Adrenal gland (tissue), 5 donors: ENCODE measurements at regions not wholly inside any gene's neighbourhood (a gene's known extent, or its start where the extent isn't known, plus 50 kb on each side); places are given as distances from the start of the nearest gene placed in this dataset.

Source experiments
- POLR2A ChIP-seq, 2 donors: fragments of 450-650 bp; IDR thresholded peaks; one replicate each; pipeline ENCODE4 v1.6.1; 2017; ENCODE audit warnings: antibody characterized with exemption in 2 of 2, mild to moderate bottlenecking in 2 of 2, moderate library complexity in 1 of 2
- TF ChIP-seq, protein P1 (sequence below), 6 experiments: fragments of 450-650 bp in 4 of 6; fragments of 200-600 bp in 2 of 6; sonication (generic) in 1 of 6; IDR thresholded peaks; 1 replicate in 5 of 6; 2 replicates in 1 of 6; pipeline versions ENCODE4 v1.5.1 to v1.8.0; 2016 to 2021; ENCODE audit warnings: antibody characterized with exemption in 6 of 6, mild to moderate bottlenecking in 2 of 6, moderate library complexity in 1 of 6
- donor health status: DM: no; HTN: no; CAD: no.

DNA sequence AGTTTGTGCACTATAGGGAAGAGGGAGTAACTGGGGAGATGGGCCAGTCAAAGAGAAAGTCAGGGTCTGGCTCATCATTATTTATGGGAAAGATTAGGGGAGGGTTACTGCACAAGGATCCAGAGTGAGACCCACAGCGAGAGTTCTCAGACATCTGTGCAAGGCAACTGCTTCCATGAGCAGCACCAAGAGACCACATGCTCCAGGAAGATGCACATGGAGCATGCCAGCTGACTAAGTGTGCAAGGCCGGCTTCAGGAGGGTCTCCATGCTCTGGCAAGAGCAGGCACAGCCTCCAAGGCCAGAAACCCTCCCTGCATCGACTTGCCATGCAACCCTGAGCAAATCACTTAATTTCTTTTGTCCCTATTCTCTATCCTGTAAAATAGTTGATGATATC is 616.9 kb downstream of the CSNK1G3 start:
- TF ChIP-seq, protein P1, sequence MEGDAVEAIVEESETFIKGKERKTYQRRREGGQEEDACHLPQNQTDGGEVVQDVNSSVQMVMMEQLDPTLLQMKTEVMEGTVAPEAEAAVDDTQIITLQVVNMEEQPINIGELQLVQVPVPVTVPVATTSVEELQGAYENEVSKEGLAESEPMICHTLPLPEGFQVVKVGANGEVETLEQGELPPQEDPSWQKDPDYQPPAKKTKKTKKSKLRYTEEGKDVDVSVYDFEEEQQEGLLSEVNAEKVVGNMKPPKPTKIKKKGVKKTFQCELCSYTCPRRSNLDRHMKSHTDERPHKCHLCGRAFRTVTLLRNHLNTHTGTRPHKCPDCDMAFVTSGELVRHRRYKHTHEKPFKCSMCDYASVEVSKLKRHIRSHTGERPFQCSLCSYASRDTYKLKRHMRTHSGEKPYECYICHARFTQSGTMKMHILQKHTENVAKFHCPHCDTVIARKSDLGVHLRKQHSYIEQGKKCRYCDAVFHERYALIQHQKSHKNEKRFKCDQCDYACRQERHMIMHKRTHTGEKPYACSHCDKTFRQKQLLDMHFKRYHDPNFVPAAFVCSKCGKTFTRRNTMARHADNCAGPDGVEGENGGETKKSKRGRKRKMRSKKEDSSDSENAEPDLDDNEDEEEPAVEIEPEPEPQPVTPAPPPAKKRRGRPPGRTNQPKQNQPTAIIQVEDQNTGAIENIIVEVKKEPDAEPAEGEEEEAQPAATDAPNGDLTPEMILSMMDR (IDR thresholded peaks at IDR 0.05): no peak
- TF ChIP-seq POLR2A (IDR thresholded peaks at IDR 0.05): no peak
